Suprapubic skin (tissue), 4 donors: ENCODE measurements at regions not wholly inside any gene's neighbourhood (a gene's known extent, or its start where the extent isn't known, plus 50 kb on each side); places are given as distances from the start of the nearest gene placed in this dataset.

Experiments used
- DNase-seq, 2 donors: peaks; one replicate each; pipeline ENCODE4 v3.0.0-alpha.2; 2019; ENCODE audit warnings: low spot score in 2 of 2
- H3K27ac ChIP-seq: fragments of 200-600 bp; sonication (generic); one replicate; pipeline ENCODE4 v1.5.1; 2019
- H3K27me3 ChIP-seq: fragments of 200-600 bp; sonication (generic); one replicate; pipeline ENCODE4 v1.5.1; 2019
- H3K36me3 ChIP-seq: fragments of 200-600 bp; sonication (generic); one replicate; pipeline ENCODE4 v1.5.1; 2019
- H3K4me1 ChIP-seq: fragments of 200-600 bp; sonication (generic); one replicate; pipeline ENCODE4 v1.5.1; 2019
- H3K4me3 ChIP-seq: fragments of 200-600 bp; sonication (generic); one replicate; pipeline ENCODE4 v1.5.1; 2019; ENCODE audit warnings: mild to moderate bottlenecking
- H3K9me3 ChIP-seq: fragments of 200-600 bp; sonication (generic); one replicate; pipeline ENCODE4 v1.5.1; 2019
- CTCF ChIP-seq, 2 donors: fragments of 200-600 bp in 1 of 2; fragments of 450-650 bp in 1 of 2; sonication (generic) in 1 of 2; IDR thresholded peaks; one replicate each; pipeline ENCODE4 v1.5.1; 2016 to 2019; ENCODE audit warnings: antibody characterized with exemption in 2 of 2, mild to moderate bottlenecking in 1 of 2, moderate library complexity in 1 of 2
- EP300 ChIP-seq: sonication (generic); formaldehyde crosslinking; IDR thresholded peaks from one replicate; pipeline ENCODE4 v1.6.1; 2017; ENCODE audit warnings: antibody characterized with exemption
- POLR2A ChIP-seq, 2 donors: fragments of 450-650 bp; IDR thresholded peaks; one replicate each; pipeline ENCODE4 v1.6.1; 2017; ENCODE audit warnings: antibody characterized with exemption in 2 of 2, mild to moderate bottlenecking in 2 of 2, moderate library complexity in 2 of 2
- POLR2AphosphoS5 ChIP-seq, 3 donors: sonication (generic); formaldehyde crosslinking; IDR thresholded peaks; one replicate each; pipeline ENCODE4 v1.6.1; 2017; ENCODE audit warnings: antibody characterized with exemption in 3 of 3
- WGBS: methylation state at CpG from one replicate; pipeline ENCODE4 v1.1.5; 2018; 5-methylcytosine and 5-hydroxymethylcytosine counted together

DNA sequence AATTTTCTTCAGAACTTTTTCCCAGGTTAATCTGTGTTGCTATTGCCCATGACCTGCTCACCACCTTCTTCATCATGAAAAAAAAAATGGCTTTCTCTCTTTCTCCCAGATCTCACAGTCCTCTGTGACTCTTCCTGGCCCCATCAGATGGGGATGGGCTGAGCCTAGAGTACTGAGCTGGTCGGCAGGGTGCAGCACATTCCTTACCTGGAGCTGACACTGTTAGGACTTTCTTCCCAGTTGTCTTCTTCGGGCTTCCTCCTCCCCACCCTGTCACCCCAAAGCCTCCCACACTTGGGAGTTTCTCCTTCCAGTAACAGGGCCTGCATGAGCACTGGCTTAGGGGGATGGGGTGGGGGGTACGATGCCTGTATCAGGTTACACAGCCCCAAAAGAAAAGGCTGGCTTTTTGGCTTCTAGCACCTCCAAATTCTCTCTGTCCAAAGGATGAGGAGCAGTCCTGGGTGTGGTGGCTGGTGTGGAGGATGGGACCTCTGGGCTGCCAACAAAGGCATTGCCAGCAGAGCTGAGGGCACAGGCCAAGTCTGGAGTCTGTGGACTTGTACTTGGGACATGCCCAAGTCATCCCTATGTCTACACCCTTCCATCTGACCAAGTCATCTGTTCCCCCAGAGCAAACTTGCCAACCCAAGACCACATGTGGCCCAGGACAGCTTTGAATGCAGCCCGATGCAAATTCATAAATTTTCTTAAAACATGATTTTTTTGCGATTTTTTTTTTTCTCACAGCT lies 68.0 kb upstream of the HSPA9 start:
- Histone ChIP-seq H3K9me3 (no peaks in the 10 kb centered on the region), H3K27ac (no peak overlapping the region), H3K4me1 (peaks cover 9% of the 10 kb centered on the region), H3K27me3 (no peaks in the 10 kb centered on the region), H3K4me3 (no peak overlapping the region), H3K36me3 (no peaks in the 10 kb centered on the region)
- TF ChIP-seq EP300 (no peak), CTCF (IDR thresholded peaks at IDR 0.05) (no peak), POLR2AphosphoS5 (IDR thresholded peaks at IDR 0.05) (no peak), POLR2A (IDR thresholded peaks at IDR 0.05) (no peak)
- no peak for DNase-seq
- 68% methylated on average over 5 of the region's 5 CpGs for WGBS

GRCh38 chr5:138641547-138642298 lies 66.5 kb upstream of the HSPA9 start:
- Histone ChIP-seq H3K9me3 (no peaks in the 10 kb centered on the region), H3K36me3 (no peaks in the 10 kb centered on the region), H3K4me1 (peaks cover 9% of the 10 kb centered on the region), H3K27ac (no peak overlapping the region), H3K27me3 (no peaks in the 10 kb centered on the region), H3K4me3 (no peak overlapping the region)
- TF ChIP-seq EP300 = no peak
- no peak for TF ChIP-seq POLR2A (IDR thresholded peaks at IDR 0.05)
- peak; percentile 13 to 59 for TF ChIP-seq CTCF (IDR thresholded peaks at IDR 0.05)
- TF ChIP-seq POLR2AphosphoS5 (IDR thresholded peaks at IDR 0.05) = no peak
- peak; percentile 72 to 87 for DNase-seq
- 51% methylated on average over 14 of the region's 18 CpGs for WGBS

DNA sequence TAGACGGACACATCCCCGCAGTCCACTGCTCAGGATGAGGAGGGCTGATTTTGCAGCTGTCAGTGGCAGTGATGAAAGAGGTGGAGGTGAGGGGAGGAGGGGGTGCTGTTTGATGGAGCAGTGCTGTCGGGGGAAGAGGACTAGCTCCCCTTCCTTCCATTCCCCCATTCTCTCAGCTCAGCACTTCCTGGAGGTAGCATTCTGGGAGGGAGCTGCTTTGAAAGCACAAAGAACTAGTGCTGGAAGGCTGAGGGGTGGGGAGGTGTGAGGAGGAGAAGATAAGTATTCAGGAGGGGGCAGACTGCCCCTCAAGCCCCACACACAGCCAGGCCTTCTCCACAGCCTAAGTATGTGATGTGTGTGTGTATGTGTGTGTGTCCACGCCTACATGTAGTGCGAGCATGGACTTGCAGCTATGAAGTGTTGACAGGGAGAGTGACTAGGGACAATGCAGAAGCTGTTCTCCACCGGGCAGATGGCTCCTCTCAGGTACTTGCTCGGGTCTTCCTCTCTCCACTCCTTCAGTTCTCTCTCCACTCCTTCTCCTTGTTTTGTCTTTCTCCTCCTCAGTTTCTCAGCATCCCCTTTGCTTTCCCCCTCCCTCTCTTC lies 65.5 kb upstream of the HSPA9 start:
- DNase-seq = no peak
- Histone ChIP-seq H3K4me3 (no peak overlapping the region), H3K27me3 (no peaks in the 10 kb centered on the region), H3K4me1 (peaks cover 11% of the 10 kb centered on the region), H3K36me3 (no peaks in the 10 kb centered on the region), H3K9me3 (no peaks in the 10 kb centered on the region), H3K27ac (no peak overlapping the region)
- WGBS = 54% methylated on average over 7 of the region's 7 CpGs
- no peak for TF ChIP-seq CTCF (IDR thresholded peaks at IDR 0.05)
- no peak for TF ChIP-seq POLR2AphosphoS5 (IDR thresholded peaks at IDR 0.05)
- no peak for TF ChIP-seq POLR2A (IDR thresholded peaks at IDR 0.05)
- TF ChIP-seq EP300 = no peak

- H3K4me3 ChIP-seq = no peak overlapping the region
- H3K4me1 ChIP-seq = peaks cover 17% of the 10 kb centered on the region
- no peak for TF ChIP-seq POLR2A (IDR thresholded peaks at IDR 0.05)
- TF ChIP-seq POLR2AphosphoS5 (IDR thresholded peaks at IDR 0.05) = no peak
- TF ChIP-seq CTCF (IDR thresholded peaks at IDR 0.05) = no peak
- TF ChIP-seq EP300 = no peak
- no peaks in the 10 kb centered on the region for H3K9me3 ChIP-seq
- H3K36me3 ChIP-seq = no peaks in the 10 kb centered on the region
- H3K27me3 ChIP-seq = no peaks in the 10 kb centered on the region
- H3K27ac ChIP-seq = no peak overlapping the region
- DNase-seq = no peak
- 95% methylated on average over 4 of the region's 5 CpGs for WGBS
Measured at GRCh38 chr5:138640138-138640537, 64.9 kb upstream of the HSPA9 start.

DNA sequence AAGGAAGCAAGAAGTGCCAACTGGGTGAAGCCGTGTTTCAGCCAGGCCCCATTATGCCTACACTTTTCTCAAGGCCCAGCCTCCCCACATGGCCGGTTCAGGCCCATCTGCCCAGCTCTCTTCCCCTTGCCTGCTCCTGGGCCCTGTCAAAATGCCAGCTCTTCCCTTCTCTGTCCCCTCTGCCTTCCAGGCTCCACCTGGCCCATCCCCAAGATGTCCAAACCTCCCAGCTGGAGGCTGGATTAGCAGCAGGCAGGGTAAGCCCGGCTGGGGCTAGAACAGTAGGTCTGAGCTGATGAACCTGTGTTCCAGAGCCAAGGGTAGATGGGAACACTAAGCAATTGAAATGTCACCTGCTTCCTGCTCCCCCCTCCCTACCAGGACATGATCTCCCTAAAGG lies 64.1 kb upstream of the HSPA9 start:
- H3K9me3 ChIP-seq = no peaks in the 10 kb centered on the region
- no peak overlapping the region for H3K4me3 ChIP-seq
- H3K27ac ChIP-seq = no peak overlapping the region
- WGBS = 91% methylated on average over 3 of the region's 3 CpGs
- no peaks in the 10 kb centered on the region for H3K36me3 ChIP-seq
- TF ChIP-seq POLR2A (IDR thresholded peaks at IDR 0.05) (no peak), CTCF (IDR thresholded peaks at IDR 0.05) (no peak), POLR2AphosphoS5 (IDR thresholded peaks at IDR 0.05) (no peak), EP300 (no peak)
- no peak for DNase-seq
- H3K27me3 ChIP-seq = no peaks in the 10 kb centered on the region
- peaks cover 22% of the 10 kb centered on the region for H3K4me1 ChIP-seq
